ENCODE measurements at regions not wholly inside any gene's neighbourhood (a gene's known extent, or its start where the extent isn't known, plus 50 kb on each side); places are given as distances from the start of the nearest gene placed in this dataset.

DNA sequence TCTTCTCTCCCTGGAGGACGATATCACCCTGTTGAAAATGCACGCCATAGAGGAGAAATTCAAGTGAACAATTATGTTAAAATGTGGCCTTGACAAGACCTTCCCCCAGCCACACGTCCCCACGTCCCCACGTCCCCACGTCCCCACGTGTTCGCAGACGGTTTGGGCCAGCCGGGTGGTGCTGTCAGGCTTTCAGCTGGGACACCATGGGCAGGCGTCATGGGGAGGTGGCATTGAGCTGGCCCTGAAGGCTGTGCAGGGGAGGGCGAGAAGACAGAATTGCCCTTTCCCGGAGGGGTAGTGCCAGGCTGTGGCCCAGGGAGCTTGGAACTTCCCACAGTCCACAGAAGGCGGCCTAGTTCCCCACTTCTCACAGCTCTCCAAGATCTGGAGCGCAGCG, 240.7 kb upstream of the RAB6C start:
- ChIA-PET CTCF (no interaction called here), POLR2A (ENCODE audit: unreplicated experiment) (no interaction called here)
- no peaks in the 10 kb centered on the region for H4K20me1 ChIP-seq (ENCODE audit: low read length)
- H2AFZ ChIP-seq (ENCODE audit: low read length), result no peak overlapping the region
- ATAC-seq (no peak), DNase-seq (no peak)
- intact Hi-C loops (cut with micrococcal nuclease), result no loop called here
- H3K9ac ChIP-seq (ENCODE audit: low read length), result no peak overlapping the region
- no peak overlapping the region for H3K27ac ChIP-seq (ENCODE audit: low read length)
- H3K9me2 ChIP-seq (replicated peaks; ENCODE audit: low read length), result no peaks in the 10 kb centered on the region
- no peaks in the 10 kb centered on the region for H3K4me1 ChIP-seq (ENCODE audit: insufficient read depth, low read length)
- H3K79me2 ChIP-seq (ENCODE audit: low read length), result no peaks in the 10 kb centered on the region
- TF ChIP-seq, protein P1, sequence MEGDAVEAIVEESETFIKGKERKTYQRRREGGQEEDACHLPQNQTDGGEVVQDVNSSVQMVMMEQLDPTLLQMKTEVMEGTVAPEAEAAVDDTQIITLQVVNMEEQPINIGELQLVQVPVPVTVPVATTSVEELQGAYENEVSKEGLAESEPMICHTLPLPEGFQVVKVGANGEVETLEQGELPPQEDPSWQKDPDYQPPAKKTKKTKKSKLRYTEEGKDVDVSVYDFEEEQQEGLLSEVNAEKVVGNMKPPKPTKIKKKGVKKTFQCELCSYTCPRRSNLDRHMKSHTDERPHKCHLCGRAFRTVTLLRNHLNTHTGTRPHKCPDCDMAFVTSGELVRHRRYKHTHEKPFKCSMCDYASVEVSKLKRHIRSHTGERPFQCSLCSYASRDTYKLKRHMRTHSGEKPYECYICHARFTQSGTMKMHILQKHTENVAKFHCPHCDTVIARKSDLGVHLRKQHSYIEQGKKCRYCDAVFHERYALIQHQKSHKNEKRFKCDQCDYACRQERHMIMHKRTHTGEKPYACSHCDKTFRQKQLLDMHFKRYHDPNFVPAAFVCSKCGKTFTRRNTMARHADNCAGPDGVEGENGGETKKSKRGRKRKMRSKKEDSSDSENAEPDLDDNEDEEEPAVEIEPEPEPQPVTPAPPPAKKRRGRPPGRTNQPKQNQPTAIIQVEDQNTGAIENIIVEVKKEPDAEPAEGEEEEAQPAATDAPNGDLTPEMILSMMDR (conservative IDR thresholded peaks at IDR 0.05; ENCODE audit: low read depth, low read length), result no peak
- TF ChIP-seq EZH2phosphoT487 (IDR thresholded peaks at IDR 0.05; ENCODE audit: borderline replicate concordance, low read length) (no peak), EZH2 (IDR thresholded peaks at IDR 0.05; ENCODE audit: low read length, unreplicated experiment) (no peak)
- no peak overlapping the region for H3K4me3 ChIP-seq (ENCODE audit: low read length)
- peaks cover 15% of the 10 kb centered on the region for H3K27me3 ChIP-seq (ENCODE audit: low read length)
- no peaks in the 10 kb centered on the region for H3F3A ChIP-seq (ENCODE audit: low read length, unreplicated experiment)
- no peaks in the 10 kb centered on the region for H3K9me3 ChIP-seq (ENCODE audit: low read length)
- no peaks in the 10 kb centered on the region for H3K36me3 ChIP-seq (ENCODE audit: low read depth, low read length)
- BruUV-seq (replicated peaks), result no TSS peak
- no peak overlapping the region for H3K4me2 ChIP-seq (ENCODE audit: low read length)

- no peak for ATAC-seq
- Histone ChIP-seq H3K4me3 (ENCODE audit: low read length) (no peak overlapping the region), H3K9me2 (replicated peaks; ENCODE audit: low read length) (no peaks in the 10 kb centered on the region), H3K27ac (ENCODE audit: low read length) (no peak overlapping the region), H3K9ac (ENCODE audit: low read length) (no peak overlapping the region), H3K36me3 (ENCODE audit: low read depth, low read length) (no peaks in the 10 kb centered on the region), H3K4me2 (ENCODE audit: low read length) (no peak overlapping the region), H3K4me1 (ENCODE audit: insufficient read depth, low read length) (no peaks in the 10 kb centered on the region), H2AFZ (ENCODE audit: low read length) (no peak overlapping the region), H3F3A (ENCODE audit: low read length, unreplicated experiment) (no peaks in the 10 kb centered on the region), H4K20me1 (ENCODE audit: low read length) (no peaks in the 10 kb centered on the region), H3K27me3 (ENCODE audit: low read length) (peaks cover 20% of the 10 kb centered on the region), H3K79me2 (ENCODE audit: low read length) (no peaks in the 10 kb centered on the region), H3K9me3 (ENCODE audit: low read length) (no peaks in the 10 kb centered on the region)
- POLR2A ChIA-PET (ENCODE audit: unreplicated experiment), result no interaction called here
- BruUV-seq (replicated peaks), result no TSS peak
- TF ChIP-seq EZH2 (IDR thresholded peaks at IDR 0.05; ENCODE audit: low read length, unreplicated experiment) (no peak), EZH2phosphoT487 (IDR thresholded peaks at IDR 0.05; ENCODE audit: borderline replicate concordance, low read length) (no peak)
- TF ChIP-seq, protein P1 (conservative IDR thresholded peaks at IDR 0.05; ENCODE audit: low read depth, low read length), result no peak
- intact Hi-C loops (cut with micrococcal nuclease), result no loop called here
- CTCF ChIA-PET, result no interaction called here
- no peak for DNase-seq
These were observed 239.0 kb upstream of the RAB6C start for GRCh38 chr2:129740504-129740903.

GRCh38 chr2:129741165-129741564, 238.3 kb upstream of the RAB6C start:
- no TSS peak for BruUV-seq (replicated peaks)
- Histone ChIP-seq H3F3A (ENCODE audit: low read length, unreplicated experiment) (no peaks in the 10 kb centered on the region), H3K27ac (ENCODE audit: low read length) (no peak overlapping the region), H3K4me1 (ENCODE audit: insufficient read depth, low read length) (no peaks in the 10 kb centered on the region), H2AFZ (ENCODE audit: low read length) (no peak overlapping the region), H3K4me3 (ENCODE audit: low read length) (no peak overlapping the region), H3K36me3 (ENCODE audit: low read depth, low read length) (no peaks in the 10 kb centered on the region), H3K27me3 (ENCODE audit: low read length) (peaks cover 20% of the 10 kb centered on the region), H3K9me3 (ENCODE audit: low read length) (no peaks in the 10 kb centered on the region), H3K79me2 (ENCODE audit: low read length) (no peaks in the 10 kb centered on the region), H3K9me2 (replicated peaks; ENCODE audit: low read length) (no peaks in the 10 kb centered on the region), H3K9ac (ENCODE audit: low read length) (no peak overlapping the region), H3K4me2 (ENCODE audit: low read length) (no peak overlapping the region), H4K20me1 (ENCODE audit: low read length) (no peaks in the 10 kb centered on the region)
- TF ChIP-seq, protein P1 (conservative IDR thresholded peaks at IDR 0.05; ENCODE audit: low read depth, low read length), result no peak
- no peak for TF ChIP-seq EZH2phosphoT487 (IDR thresholded peaks at IDR 0.05; ENCODE audit: borderline replicate concordance, low read length)
- TF ChIP-seq EZH2 (IDR thresholded peaks at IDR 0.05; ENCODE audit: low read length, unreplicated experiment), result no peak
- DNase-seq (no peak), ATAC-seq (no peak)
- intact Hi-C loops (cut with micrococcal nuclease), result no loop called here
- POLR2A ChIA-PET (ENCODE audit: unreplicated experiment), result no interaction called here
- CTCF ChIA-PET, result no interaction called here
